ENCODE measurements at regions not wholly inside any gene's neighbourhood (a gene's known extent, or its start where the extent isn't known, plus 50 kb on each side); places are given as distances from the start of the nearest gene placed in this dataset.
"Not testable (repeated sequence)": the region's sequence is repeated elsewhere in the genome, so short reads cannot be mapped to it uniquely, and the experiment has no call there.

- Histone ChIP-seq H3K36me3 (no peaks in the 10 kb centered on the region), H3K4me1 (no peaks in the 10 kb centered on the region), H3K9me3 (no peaks in the 10 kb centered on the region), H3K27ac (no peak overlapping the region), H3K4me3 (no peak overlapping the region), H3K27me3 (no peaks in the 10 kb centered on the region)
- 78% methylated on average over 2 of the region's 2 CpGs; no CpG with 5 or more reads in 1 of the 2 donors for WGBS, 2 donors (ENCODE audit: low coverage in 1 of 2)
- TF ChIP-seq POLR2AphosphoS5 (IDR thresholded peaks at IDR 0.05) (no peak), POLR2A (IDR thresholded peaks at IDR 0.05) (no peak), EP300 (IDR thresholded peaks at IDR 0.05; ENCODE audit: low read depth) (no peak)
- TF ChIP-seq, protein P1, sequence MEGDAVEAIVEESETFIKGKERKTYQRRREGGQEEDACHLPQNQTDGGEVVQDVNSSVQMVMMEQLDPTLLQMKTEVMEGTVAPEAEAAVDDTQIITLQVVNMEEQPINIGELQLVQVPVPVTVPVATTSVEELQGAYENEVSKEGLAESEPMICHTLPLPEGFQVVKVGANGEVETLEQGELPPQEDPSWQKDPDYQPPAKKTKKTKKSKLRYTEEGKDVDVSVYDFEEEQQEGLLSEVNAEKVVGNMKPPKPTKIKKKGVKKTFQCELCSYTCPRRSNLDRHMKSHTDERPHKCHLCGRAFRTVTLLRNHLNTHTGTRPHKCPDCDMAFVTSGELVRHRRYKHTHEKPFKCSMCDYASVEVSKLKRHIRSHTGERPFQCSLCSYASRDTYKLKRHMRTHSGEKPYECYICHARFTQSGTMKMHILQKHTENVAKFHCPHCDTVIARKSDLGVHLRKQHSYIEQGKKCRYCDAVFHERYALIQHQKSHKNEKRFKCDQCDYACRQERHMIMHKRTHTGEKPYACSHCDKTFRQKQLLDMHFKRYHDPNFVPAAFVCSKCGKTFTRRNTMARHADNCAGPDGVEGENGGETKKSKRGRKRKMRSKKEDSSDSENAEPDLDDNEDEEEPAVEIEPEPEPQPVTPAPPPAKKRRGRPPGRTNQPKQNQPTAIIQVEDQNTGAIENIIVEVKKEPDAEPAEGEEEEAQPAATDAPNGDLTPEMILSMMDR (IDR thresholded peaks at IDR 0.05): no peak
- no peak for DNase-seq
- in situ Hi-C loops (cut with MboI; ENCODE audit: low pct_ligation_motif_present in 1 of 4, low pct_unique_long_range_greater_than_20kb in 1 of 4, low sequenced_read_pairs in 3 of 4) (no loop called here), intact Hi-C loops (cut with DNase I; ENCODE audit: low total_unique reads) (no loop called here)
These were observed 210.8 kb upstream of the IRS4 start for GRCh38 chrX:108947205-108947604.

DNA sequence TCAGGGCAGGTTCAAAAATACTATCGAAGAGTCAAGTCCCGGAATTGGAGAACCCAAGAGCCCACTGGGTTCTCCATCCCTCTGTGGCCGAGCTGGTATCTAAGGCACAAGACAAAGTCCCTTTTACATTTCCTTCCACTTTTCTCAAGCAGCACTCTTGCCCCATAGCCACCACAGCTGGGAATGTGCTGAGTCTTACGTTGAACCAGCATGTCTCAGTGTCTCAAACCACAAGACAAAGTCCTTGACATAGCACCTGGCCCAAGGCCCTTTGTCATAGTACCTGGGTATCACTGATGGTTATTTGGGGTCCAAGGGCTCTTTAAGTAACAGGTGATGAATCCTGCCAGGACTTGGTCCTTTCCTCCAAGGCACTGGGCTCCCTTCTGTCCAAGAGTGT is 210.2 kb upstream of the IRS4 start:
- Histone ChIP-seq H3K27ac (no peak overlapping the region), H3K27me3 (no peaks in the 10 kb centered on the region), H3K36me3 (no peaks in the 10 kb centered on the region), H3K9me3 (no peaks in the 10 kb centered on the region), H3K4me1 (no peaks in the 10 kb centered on the region), H3K4me3 (no peak overlapping the region)
- in situ Hi-C loops (cut with MboI; ENCODE audit: low pct_ligation_motif_present in 1 of 4, low pct_unique_long_range_greater_than_20kb in 1 of 4, low sequenced_read_pairs in 3 of 4) (no loop called here), intact Hi-C loops (cut with DNase I; ENCODE audit: low total_unique reads) (no loop called here)
- no peak for DNase-seq
- 77% methylated on average over 4 of the region's 4 CpGs; no CpG with 5 or more reads in 1 of the 2 donors for WGBS, 2 donors (ENCODE audit: low coverage in 1 of 2)
- TF ChIP-seq EP300 (IDR thresholded peaks at IDR 0.05; ENCODE audit: low read depth): no peak
- TF ChIP-seq POLR2A (IDR thresholded peaks at IDR 0.05): no peak
- TF ChIP-seq, protein P1 (IDR thresholded peaks at IDR 0.05): no peak
- no peak for TF ChIP-seq POLR2AphosphoS5 (IDR thresholded peaks at IDR 0.05)

- in situ Hi-C loops (cut with MboI; ENCODE audit: low pct_ligation_motif_present in 1 of 4, low pct_unique_long_range_greater_than_20kb in 1 of 4, low sequenced_read_pairs in 3 of 4): no loop called here
- 77% methylated on average over 3 of the region's 3 CpGs; no CpG with 5 or more reads in 1 of the 2 donors for WGBS, 2 donors (ENCODE audit: low coverage in 1 of 2)
- DNase-seq: no peak
- intact Hi-C loops (cut with DNase I; ENCODE audit: low total_unique reads): no loop called here
- TF ChIP-seq POLR2AphosphoS5 (IDR thresholded peaks at IDR 0.05): no peak
- TF ChIP-seq, protein P1 (IDR thresholded peaks at IDR 0.05): no peak
- TF ChIP-seq EP300 (IDR thresholded peaks at IDR 0.05; ENCODE audit: low read depth): no peak
- TF ChIP-seq POLR2A (IDR thresholded peaks at IDR 0.05): no peak
- H3K4me1 ChIP-seq: no peaks in the 10 kb centered on the region
- no peaks in the 10 kb centered on the region for H3K9me3 ChIP-seq
- H3K4me3 ChIP-seq: no peak overlapping the region
- H3K27me3 ChIP-seq: no peaks in the 10 kb centered on the region
- no peak overlapping the region for H3K27ac ChIP-seq
- H3K36me3 ChIP-seq: no peaks in the 10 kb centered on the region
These were observed 209.6 kb upstream of the IRS4 start for GRCh38 chrX:108945883-108946523.

- DNase-seq: no peak
- in situ Hi-C loops (cut with MboI; ENCODE audit: low pct_ligation_motif_present in 1 of 4, low pct_unique_long_range_greater_than_20kb in 1 of 4, low sequenced_read_pairs in 3 of 4) (no loop called here), intact Hi-C loops (cut with DNase I; ENCODE audit: low total_unique reads) (no loop called here)
- no peak overlapping the region for H3K27ac ChIP-seq
- H3K9me3 ChIP-seq: no peaks in the 10 kb centered on the region
- H3K4me1 ChIP-seq: no peaks in the 10 kb centered on the region
- no peaks in the 10 kb centered on the region for H3K36me3 ChIP-seq
- no peak for TF ChIP-seq POLR2A (IDR thresholded peaks at IDR 0.05)
- TF ChIP-seq, protein P1 (IDR thresholded peaks at IDR 0.05): no peak
- no peak for TF ChIP-seq POLR2AphosphoS5 (IDR thresholded peaks at IDR 0.05)
- TF ChIP-seq EP300 (IDR thresholded peaks at IDR 0.05; ENCODE audit: low read depth): no peak
- H3K27me3 ChIP-seq: no peaks in the 10 kb centered on the region
- H3K4me3 ChIP-seq: no peak overlapping the region
These were observed 178.4 kb upstream of the IRS4 start for GRCh38 chrX:108914791-108915190.

GRCh38 chrX:108903831-108904230 is 167.5 kb upstream of the IRS4 start:
- H3K4me3 ChIP-seq; H3K4me1 ChIP-seq; H3K27ac ChIP-seq; intact Hi-C loops (cut with DNase I; ENCODE audit: low total_unique reads); H3K27me3 ChIP-seq; H3K9me3 ChIP-seq; in situ Hi-C loops (cut with MboI; ENCODE audit: low pct_ligation_motif_present in 1 of 4, low pct_unique_long_range_greater_than_20kb in 1 of 4, low sequenced_read_pairs in 3 of 4); DNase-seq; H3K36me3 ChIP-seq: not testable (repeated sequence)
- WGBS, 2 donors (ENCODE audit: low coverage in 1 of 2): 87% methylated on average over 5 of the region's 5 CpGs; no CpG with 5 or more reads in 1 of the 2 donors
